ENCODE measurements at regions not wholly inside any gene's neighbourhood (a gene's known extent, or its start where the extent isn't known, plus 50 kb on each side); places are given as distances from the start of the nearest gene placed in this dataset.

DNA sequence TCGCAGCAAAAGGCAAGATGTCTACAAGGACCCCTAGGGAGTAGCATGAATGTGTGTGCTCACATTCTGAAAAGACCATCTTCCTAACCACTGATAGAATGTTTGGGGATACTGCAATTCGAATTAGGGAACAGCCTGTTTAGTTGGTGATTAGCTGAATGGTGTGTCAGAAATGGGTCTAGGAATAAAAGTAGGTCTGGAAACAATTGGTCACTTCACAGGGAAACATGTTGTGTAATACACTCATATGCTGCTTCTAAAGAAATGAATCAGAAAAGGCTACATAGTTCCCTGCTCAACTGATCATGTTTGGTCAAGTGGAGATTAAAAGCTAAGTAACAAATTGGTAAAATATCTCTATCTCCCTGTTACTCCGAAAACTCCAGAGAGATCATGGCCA is 2362.4 kb upstream of the TENM3 start:
- TF ChIP-seq GABPA (IDR thresholded peaks at IDR 0.05; ENCODE audit: low read depth) (no peak), POLR2AphosphoS5 (IDR thresholded peaks at IDR 0.05; ENCODE audit: low read depth) (no peak), SPI1 (IDR thresholded peaks at IDR 0.05; ENCODE audit: borderline replicate concordance, low read depth) (no peak)
- TF ChIP-seq, protein P1, sequence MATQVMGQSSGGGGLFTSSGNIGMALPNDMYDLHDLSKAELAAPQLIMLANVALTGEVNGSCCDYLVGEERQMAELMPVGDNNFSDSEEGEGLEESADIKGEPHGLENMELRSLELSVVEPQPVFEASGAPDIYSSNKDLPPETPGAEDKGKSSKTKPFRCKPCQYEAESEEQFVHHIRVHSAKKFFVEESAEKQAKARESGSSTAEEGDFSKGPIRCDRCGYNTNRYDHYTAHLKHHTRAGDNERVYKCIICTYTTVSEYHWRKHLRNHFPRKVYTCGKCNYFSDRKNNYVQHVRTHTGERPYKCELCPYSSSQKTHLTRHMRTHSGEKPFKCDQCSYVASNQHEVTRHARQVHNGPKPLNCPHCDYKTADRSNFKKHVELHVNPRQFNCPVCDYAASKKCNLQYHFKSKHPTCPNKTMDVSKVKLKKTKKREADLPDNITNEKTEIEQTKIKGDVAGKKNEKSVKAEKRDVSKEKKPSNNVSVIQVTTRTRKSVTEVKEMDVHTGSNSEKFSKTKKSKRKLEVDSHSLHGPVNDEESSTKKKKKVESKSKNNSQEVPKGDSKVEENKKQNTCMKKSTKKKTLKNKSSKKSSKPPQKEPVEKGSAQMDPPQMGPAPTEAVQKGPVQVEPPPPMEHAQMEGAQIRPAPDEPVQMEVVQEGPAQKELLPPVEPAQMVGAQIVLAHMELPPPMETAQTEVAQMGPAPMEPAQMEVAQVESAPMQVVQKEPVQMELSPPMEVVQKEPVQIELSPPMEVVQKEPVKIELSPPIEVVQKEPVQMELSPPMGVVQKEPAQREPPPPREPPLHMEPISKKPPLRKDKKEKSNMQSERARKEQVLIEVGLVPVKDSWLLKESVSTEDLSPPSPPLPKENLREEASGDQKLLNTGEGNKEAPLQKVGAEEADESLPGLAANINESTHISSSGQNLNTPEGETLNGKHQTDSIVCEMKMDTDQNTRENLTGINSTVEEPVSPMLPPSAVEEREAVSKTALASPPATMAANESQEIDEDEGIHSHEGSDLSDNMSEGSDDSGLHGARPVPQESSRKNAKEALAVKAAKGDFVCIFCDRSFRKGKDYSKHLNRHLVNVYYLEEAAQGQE (IDR thresholded peaks at IDR 0.05; ENCODE audit: insufficient replicate concordance, low read depth): no peak
- TF ChIP-seq, protein P2, sequence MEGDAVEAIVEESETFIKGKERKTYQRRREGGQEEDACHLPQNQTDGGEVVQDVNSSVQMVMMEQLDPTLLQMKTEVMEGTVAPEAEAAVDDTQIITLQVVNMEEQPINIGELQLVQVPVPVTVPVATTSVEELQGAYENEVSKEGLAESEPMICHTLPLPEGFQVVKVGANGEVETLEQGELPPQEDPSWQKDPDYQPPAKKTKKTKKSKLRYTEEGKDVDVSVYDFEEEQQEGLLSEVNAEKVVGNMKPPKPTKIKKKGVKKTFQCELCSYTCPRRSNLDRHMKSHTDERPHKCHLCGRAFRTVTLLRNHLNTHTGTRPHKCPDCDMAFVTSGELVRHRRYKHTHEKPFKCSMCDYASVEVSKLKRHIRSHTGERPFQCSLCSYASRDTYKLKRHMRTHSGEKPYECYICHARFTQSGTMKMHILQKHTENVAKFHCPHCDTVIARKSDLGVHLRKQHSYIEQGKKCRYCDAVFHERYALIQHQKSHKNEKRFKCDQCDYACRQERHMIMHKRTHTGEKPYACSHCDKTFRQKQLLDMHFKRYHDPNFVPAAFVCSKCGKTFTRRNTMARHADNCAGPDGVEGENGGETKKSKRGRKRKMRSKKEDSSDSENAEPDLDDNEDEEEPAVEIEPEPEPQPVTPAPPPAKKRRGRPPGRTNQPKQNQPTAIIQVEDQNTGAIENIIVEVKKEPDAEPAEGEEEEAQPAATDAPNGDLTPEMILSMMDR (IDR thresholded peaks at IDR 0.05; ENCODE audit: insufficient read depth, low read length): no peak
- Histone ChIP-seq H3K27ac (replicated peaks) (no peak overlapping the region), H3K27me3 (ENCODE audit: insufficient read depth, poor library complexity, severe bottlenecking) (no peaks in the 10 kb centered on the region), H3K4me3 (replicated peaks; ENCODE audit: insufficient read depth, low read length) (no peak overlapping the region)
- no peak for DNase-seq (ENCODE audit: low read depth in 1 of 2, low spot score in 1 of 2)

DNA sequence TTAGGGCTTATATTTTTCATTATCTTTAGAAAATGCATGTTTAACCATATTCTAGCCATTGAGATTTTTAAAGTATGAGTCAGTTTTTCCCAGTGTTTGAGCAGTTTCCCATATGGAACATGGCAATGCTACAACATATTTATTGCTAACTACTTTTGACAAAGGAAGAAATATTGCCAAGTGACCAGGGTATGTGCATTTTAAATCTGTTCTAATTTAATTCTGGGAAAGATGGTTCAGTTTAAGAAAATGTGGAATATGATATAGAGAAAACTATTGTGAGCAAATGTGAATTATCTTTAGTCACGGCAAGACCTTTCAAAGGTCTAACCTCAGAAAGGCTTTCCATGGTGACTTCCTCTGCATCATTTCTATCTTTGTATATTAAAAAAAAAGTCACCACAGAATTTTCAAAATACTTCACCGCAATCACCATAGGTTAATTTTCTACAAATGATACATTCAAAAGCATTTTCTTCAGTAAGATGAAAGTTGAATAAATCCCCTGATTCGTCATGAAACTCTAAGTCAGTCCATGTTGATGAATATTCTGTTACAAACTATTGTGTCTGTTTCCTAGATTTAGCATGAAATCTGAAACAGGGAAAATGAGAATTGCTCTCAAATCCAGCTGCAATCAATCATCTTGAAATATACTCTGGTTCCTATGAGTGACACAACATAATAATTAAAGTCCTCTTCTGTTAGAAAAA is 2349.0 kb upstream of the TENM3 start:
- no peak for DNase-seq (ENCODE audit: low read depth in 1 of 2, low spot score in 1 of 2)
- H3K27me3 ChIP-seq (ENCODE audit: insufficient read depth, poor library complexity, severe bottlenecking): no peaks in the 10 kb centered on the region
- no peak overlapping the region for H3K27ac ChIP-seq (replicated peaks)
- TF ChIP-seq, protein P2 (IDR thresholded peaks at IDR 0.05; ENCODE audit: insufficient read depth, low read length): no peak
- no peak for TF ChIP-seq SPI1 (IDR thresholded peaks at IDR 0.05; ENCODE audit: borderline replicate concordance, low read depth)
- TF ChIP-seq GABPA (IDR thresholded peaks at IDR 0.05; ENCODE audit: low read depth): no peak
- TF ChIP-seq, protein P1 (IDR thresholded peaks at IDR 0.05; ENCODE audit: insufficient replicate concordance, low read depth): no peak
- H3K4me3 ChIP-seq (replicated peaks; ENCODE audit: insufficient read depth, low read length): no peak overlapping the region

DNA sequence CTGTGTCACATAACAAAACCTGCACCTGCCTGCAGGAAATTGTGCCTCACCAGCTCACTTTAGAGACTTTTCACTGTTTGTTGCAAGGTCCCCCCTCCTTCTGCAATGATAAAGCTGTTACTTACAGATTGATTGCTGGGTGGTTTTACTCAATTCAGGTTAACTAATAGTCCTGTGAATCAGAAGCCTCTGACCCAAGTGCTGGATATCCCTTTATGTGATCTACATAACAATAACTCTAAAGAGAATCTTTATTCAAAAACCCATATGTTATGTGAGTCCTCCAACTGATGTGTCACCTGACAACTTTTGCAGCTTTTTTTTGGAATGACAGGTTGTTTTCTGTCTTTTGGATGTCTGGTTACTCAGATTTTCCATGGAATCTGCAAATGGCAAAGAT is 2323.6 kb upstream of the TENM3 start:
- no peak for DNase-seq (ENCODE audit: low read depth in 1 of 2, low spot score in 1 of 2)
- H3K4me3 ChIP-seq (replicated peaks; ENCODE audit: insufficient read depth, low read length): no peak overlapping the region
- TF ChIP-seq, protein P1 (IDR thresholded peaks at IDR 0.05; ENCODE audit: insufficient replicate concordance, low read depth): no peak
- TF ChIP-seq POLR2AphosphoS5 (IDR thresholded peaks at IDR 0.05; ENCODE audit: low read depth) (no peak), SPI1 (IDR thresholded peaks at IDR 0.05; ENCODE audit: borderline replicate concordance, low read depth) (no peak), GABPA (IDR thresholded peaks at IDR 0.05; ENCODE audit: low read depth) (no peak)
- TF ChIP-seq, protein P2 (IDR thresholded peaks at IDR 0.05; ENCODE audit: insufficient read depth, low read length): no peak
- H3K27me3 ChIP-seq (ENCODE audit: insufficient read depth, poor library complexity, severe bottlenecking): no peaks in the 10 kb centered on the region
- H3K27ac ChIP-seq (replicated peaks): no peak overlapping the region

Data from HL-60 (cell line).